GM23248 (cell line): ENCODE measurements at regions not wholly inside any gene's neighbourhood (a gene's known extent, or its start where the extent isn't known, plus 50 kb on each side); places are given as distances from the start of the nearest gene placed in this dataset.

Source experiments
- EZH2 ChIP-seq: fragments of 200-600 bp; sonication (generic); IDR thresholded peaks from 2 replicates; pipeline ENCODE4 v1.6.1; 2018; ENCODE audit warnings: antibody characterized with exemption, mild to moderate bottlenecking; ENCODE audit not compliant: insufficient read depth, poor library complexity, severe bottlenecking
- EZH2phosphoT487 ChIP-seq: fragments of 200-600 bp; sonication (generic); IDR thresholded peaks from 2 replicates; pipeline ENCODE4 v1.6.1; 2018; ENCODE audit warnings: antibody characterized with exemption, moderate library complexity, mild to moderate bottlenecking, low read depth; ENCODE audit not compliant: insufficient read depth

GRCh38 chr2:11099122-11100065 is 55.9 kb upstream of the SLC66A3 start:
- TF ChIP-seq EZH2phosphoT487 (no peak), EZH2 (no peak)
